Common myeloid progenitor, CD34-positive (primary cell): ENCODE measurements at regions not wholly inside any gene's neighbourhood (a gene's known extent, or its start where the extent isn't known, plus 50 kb on each side); places are given as distances from the start of the nearest gene placed in this dataset.

Source experiments
- CTCF ChIA-PET: fragments of 350-600 bp; sonication (Branson Sonifier 250); formaldehyde crosslinking; loops from one replicate; lab custom pipeline; 2021; ENCODE audit warnings: antibody characterized with exemption; lab: Charles Lee
- POLR2A ChIA-PET: fragments of 350-600 bp; sonication (Branson Sonifier 250); formaldehyde crosslinking; loops from one replicate; lab custom pipeline; 2021; ENCODE audit warnings: antibody characterized with exemption; lab: Charles Lee
- DNase-seq, 3 donors: peaks; one replicate each; pipeline versions ENCODE4 v3.0.0 to v3.0.0-alpha.2; 2013
- H3K27ac ChIP-seq, 2 experiments: 1 replicate in 1 of 2; 2 replicates in 1 of 2; pipeline ENCODE4 v1.7.0; 2013; ENCODE audit warnings: inconsistent platforms in 2 of 2, low read length in 2 of 2, mild to moderate bottlenecking in 2 of 2, low read depth in 1 of 2, moderate library complexity in 1 of 2; ENCODE audit not compliant: severe bottlenecking in 2 of 2, insufficient read depth in 1 of 2, poor library complexity in 1 of 2
- H3K27me3 ChIP-seq, 5 experiments: replicated peaks in 2 of 5; 1 replicate in 3 of 5; 2 replicates in 2 of 5; pipeline versions ENCODE4 v1.6.1 to v1.7.0; 2013; ENCODE audit warnings: low read length in 4 of 5, mild to moderate bottlenecking in 2 of 5, moderate library complexity in 2 of 5, inconsistent platforms in 1 of 5; ENCODE audit not compliant: insufficient read depth in 5 of 5, control insufficient read depth in 4 of 5
- H3K36me3 ChIP-seq, 4 experiments: 1 replicate in 2 of 4; 2 replicates in 2 of 4; pipeline versions ENCODE4 v1.6.1 to v1.7.0; 2013; ENCODE audit warnings: low read length in 3 of 4, control low read depth in 1 of 4, mild to moderate bottlenecking in 1 of 4; ENCODE audit not compliant: control insufficient read depth in 4 of 4, insufficient read depth in 4 of 4
- H3K4me1 ChIP-seq, 4 experiments: 1 replicate in 3 of 4; 2 replicates in 1 of 4; pipeline versions ENCODE4 v1.6.1 to v1.7.1; 2013; ENCODE audit warnings: low read length in 3 of 4, mild to moderate bottlenecking in 3 of 4, control low read depth in 1 of 4, inconsistent platforms in 1 of 4, moderate library complexity in 1 of 4; ENCODE audit not compliant: control insufficient read depth in 4 of 4, insufficient read depth in 4 of 4; ENCODE audit errors: control extremely low read depth in 1 of 4
- H3K4me3 ChIP-seq, 7 experiments: 1 replicate in 4 of 7; 2 replicates in 3 of 7; pipeline versions ENCODE4 v1.5.1 to v1.7.0; 2013; ENCODE audit warnings: mild to moderate bottlenecking in 7 of 7, low read length in 6 of 7, moderate library complexity in 6 of 7, inconsistent platforms in 2 of 7, low read depth in 2 of 7, control low read depth in 1 of 7; ENCODE audit not compliant: insufficient read depth in 4 of 7, control insufficient read depth in 1 of 7; ENCODE audit errors: extremely low read depth in 1 of 7
- H3K9me3 ChIP-seq, 5 experiments: 1 replicate in 4 of 5; 2 replicates in 1 of 5; pipeline versions ENCODE4 v1.6.1 to v1.7.1; 2013; ENCODE audit warnings: low read length in 4 of 5, mild to moderate bottlenecking in 2 of 5, inconsistent platforms in 1 of 5, low read depth in 1 of 5, moderate library complexity in 1 of 5; ENCODE audit not compliant: control insufficient read depth in 4 of 5, insufficient read depth in 2 of 5; ENCODE audit errors: control extremely low read depth in 1 of 5
- WGBS: methylation state at CpG from one replicate; pipeline ENCODE4 v1.1.5; 2013; ENCODE audit not compliant: insufficient coverage; 5-methylcytosine and 5-hydroxymethylcytosine counted together

DNA sequence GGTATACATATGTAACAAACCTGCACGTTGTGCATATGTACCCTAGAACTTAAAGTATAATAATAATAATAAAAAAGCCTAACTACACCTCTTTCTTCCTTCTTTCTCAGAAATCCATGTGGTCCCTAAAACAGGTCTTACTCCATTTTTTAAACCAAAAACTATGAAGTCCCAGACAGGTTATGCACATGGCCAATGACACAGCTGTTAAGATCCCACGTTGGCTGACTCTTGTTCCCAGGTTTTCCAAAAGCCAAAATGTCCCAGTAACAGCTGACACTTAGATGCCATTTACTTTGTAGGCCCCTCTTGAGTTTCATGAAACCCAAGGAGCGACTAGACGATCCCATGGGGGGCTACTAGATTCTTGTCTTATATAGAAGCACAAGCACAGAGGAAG, 97.0 kb downstream of the KCNF1 start:
- Histone ChIP-seq H3K27ac (no peak overlapping the region), H3K27me3 (peaks cover 0 to 8% (median 3%) of the 10 kb centered on the region in 5 experiments), H3K4me1 (no peaks in the 10 kb centered on the region), H3K4me3 (no peak overlapping the region), H3K36me3 (no peaks in the 10 kb centered on the region), H3K9me3 (peaks cover 0 to 18% (median 8%) of the 10 kb centered on the region in 5 experiments)
- 82% methylated on average over 1 of the region's 4 CpGs for WGBS
- POLR2A ChIA-PET, result no interaction called here
- DNase-seq, result no peak
- CTCF ChIA-PET, result no interaction called here

DNA sequence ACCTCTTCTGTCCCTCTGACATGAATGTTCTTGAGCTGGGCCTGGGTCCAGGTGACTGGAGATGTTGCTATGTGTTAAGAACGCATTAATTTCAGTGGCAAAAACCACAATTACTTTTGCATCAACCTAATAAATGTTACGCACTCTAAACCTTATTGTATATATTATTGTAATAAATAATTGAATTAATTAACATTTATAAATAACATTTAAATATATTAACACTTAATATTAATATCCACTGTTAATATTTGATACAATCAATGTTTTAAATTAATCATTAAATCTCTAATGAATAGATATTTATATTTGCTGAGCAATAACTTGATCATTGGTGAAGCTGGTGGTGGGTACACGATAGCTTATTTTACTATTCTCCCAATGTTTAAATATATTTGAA, 97.4 kb downstream of the KCNF1 start:
- no CpG with 5 or more reads among the region's 3 CpGs for WGBS
- Histone ChIP-seq H3K36me3 (no peaks in the 10 kb centered on the region), H3K27ac (no peak overlapping the region), H3K4me3 (no peak overlapping the region), H3K27me3 (peaks cover 0 to 8% (median 3%) of the 10 kb centered on the region in 5 experiments), H3K4me1 (no peaks in the 10 kb centered on the region), H3K9me3 (peaks cover 0 to 18% (median 8%) of the 10 kb centered on the region in 5 experiments)
- ChIA-PET CTCF (no interaction called here), POLR2A (no interaction called here)
- no peak for DNase-seq

DNA sequence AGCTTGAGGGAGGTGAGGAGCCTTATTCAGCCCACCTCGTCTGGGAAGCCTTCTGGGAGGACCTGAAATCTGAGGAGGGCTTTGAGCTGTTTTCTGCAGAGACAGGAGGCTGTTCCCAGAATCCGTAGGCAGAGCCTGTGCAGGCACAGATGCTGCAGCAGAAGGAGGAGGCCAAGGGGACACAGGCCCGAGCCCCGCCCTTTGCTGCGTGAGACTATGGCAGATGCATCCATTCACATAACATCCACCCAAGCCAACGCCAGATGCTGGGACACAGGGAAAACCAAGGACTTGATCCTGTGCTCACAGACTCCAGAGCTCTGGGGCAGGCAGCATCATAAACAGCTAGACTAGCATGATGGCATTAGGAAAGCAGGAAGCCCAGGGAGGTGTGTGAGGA, 98.2 kb downstream of the KCNF1 start:
- ChIA-PET CTCF (no interaction called here), POLR2A (no interaction called here)
- Histone ChIP-seq H3K36me3 (no peaks in the 10 kb centered on the region), H3K4me3 (no peak overlapping the region), H3K4me1 (no peaks in the 10 kb centered on the region), H3K27ac (no peak overlapping the region), H3K9me3 (peaks cover 0 to 18% (median 8%) of the 10 kb centered on the region in 5 experiments), H3K27me3 (peaks cover 0 to 8% (median 3%) of the 10 kb centered on the region in 5 experiments)
- 87% methylated on average over 3 of the region's 6 CpGs for WGBS
- no peak for DNase-seq

DNA sequence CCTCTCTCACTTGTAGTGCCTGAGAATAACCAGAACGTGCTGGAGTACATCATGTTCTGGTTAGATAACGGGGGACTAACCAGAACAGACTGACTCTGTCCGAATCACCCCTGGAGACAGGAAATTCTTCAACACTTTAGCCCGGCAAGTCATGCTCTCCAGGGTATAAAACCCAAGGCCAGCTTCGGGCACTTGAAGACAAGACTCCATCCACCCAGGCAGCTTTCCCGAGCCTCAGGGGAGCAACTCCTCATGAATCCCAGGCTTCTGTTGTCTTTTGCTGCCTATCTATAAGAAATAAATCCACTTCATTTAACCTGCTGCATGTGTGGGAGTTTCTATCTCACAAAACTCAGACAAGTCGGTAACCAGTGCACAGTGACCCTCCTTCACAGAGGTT, 99.6 kb downstream of the KCNF1 start:
- peaks cover 0 to 17% (median 3%) of the 10 kb centered on the region in 5 experiments for H3K27me3 ChIP-seq
- no peak for DNase-seq
- no peaks in the 10 kb centered on the region for H3K36me3 ChIP-seq
- no peaks in the 10 kb centered on the region for H3K4me1 ChIP-seq
- peaks cover 0 to 18% (median 8%) of the 10 kb centered on the region in 5 experiments for H3K9me3 ChIP-seq
- no peak overlapping the region for H3K4me3 ChIP-seq
- WGBS, result 90% methylated on average over 5 of the region's 7 CpGs
- no peak overlapping the region for H3K27ac ChIP-seq
- POLR2A ChIA-PET, result no interaction called here
- CTCF ChIA-PET, result interaction anchor here (0.8 kb wide), 1 partner anchor 38 kb away, joined by 3 read pairs; no protein-coding TSS in a partner anchor

DNA sequence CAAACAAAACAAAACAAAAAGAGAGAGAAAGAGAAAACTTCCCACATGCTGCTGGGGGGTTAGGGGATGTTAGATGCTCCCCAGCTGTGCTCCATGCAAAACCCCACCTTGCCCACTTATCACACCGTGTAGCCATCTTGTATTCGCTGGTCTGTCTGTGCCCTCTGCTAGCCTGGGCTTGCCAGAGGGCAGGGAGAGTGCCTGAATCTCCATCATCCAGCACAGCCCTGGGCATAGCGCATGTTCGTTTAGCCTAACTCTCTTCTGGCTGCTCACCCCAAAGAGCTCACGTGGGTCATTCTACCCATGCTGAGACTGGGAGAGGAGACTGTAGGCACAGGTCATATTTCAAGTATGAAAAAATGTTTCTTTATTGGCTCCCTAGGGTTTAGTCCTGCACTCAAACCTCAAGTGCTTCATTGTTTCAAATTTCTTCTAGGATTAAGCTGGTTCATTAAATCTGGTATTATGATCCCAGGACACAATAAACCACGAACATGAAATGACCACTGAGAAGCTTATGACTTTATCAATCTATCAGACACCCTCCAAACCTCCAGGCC, 100.5 kb downstream of the KCNF1 start:
- Histone ChIP-seq H3K9me3 (peaks cover 0 to 18% (median 8%) of the 10 kb centered on the region in 5 experiments), H3K4me3 (no peak overlapping the region), H3K27ac (no peak overlapping the region), H3K4me1 (no peaks in the 10 kb centered on the region), H3K27me3 (peaks cover 0 to 22% (median 3%) of the 10 kb centered on the region in 5 experiments), H3K36me3 (no peaks in the 10 kb centered on the region)
- CTCF ChIA-PET, result no interaction called here
- POLR2A ChIA-PET, result no interaction called here
- 86% methylated on average over 5 of the region's 6 CpGs for WGBS
- no peak for DNase-seq

DNA sequence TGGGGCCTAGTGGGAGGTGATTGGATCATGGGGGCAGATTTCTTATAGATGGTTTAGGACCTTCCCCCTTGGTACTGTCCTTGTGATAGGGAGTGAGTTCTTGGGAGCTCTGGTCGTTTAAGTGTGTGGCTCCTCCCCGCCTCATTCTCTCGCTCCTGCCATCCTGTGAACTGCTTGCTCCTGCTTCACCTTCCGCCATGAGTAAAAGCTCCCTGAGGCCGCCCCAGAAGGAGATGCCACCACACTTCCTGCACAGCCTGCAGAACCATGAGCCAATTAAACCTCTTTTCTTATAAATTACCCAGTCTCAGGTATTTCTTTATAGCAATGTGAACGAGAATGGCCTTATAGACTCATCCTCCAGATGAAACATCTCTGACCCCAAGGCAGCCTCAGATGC, 101.5 kb downstream of the KCNF1 start:
- DNase-seq, result no peak
- peaks cover 0 to 24% (median 8%) of the 10 kb centered on the region in 5 experiments for H3K9me3 ChIP-seq
- POLR2A ChIA-PET, result no interaction called here
- CTCF ChIA-PET, result no interaction called here
- WGBS, result 75% methylated on average over 2 of the region's 6 CpGs
- H3K27ac ChIP-seq, result no peak overlapping the region
- no peaks in the 10 kb centered on the region for H3K4me1 ChIP-seq
- H3K36me3 ChIP-seq, result no peaks in the 10 kb centered on the region
- no peak overlapping the region for H3K4me3 ChIP-seq
- peaks cover 0 to 24% (median 4%) of the 10 kb centered on the region in 5 experiments for H3K27me3 ChIP-seq

DNA sequence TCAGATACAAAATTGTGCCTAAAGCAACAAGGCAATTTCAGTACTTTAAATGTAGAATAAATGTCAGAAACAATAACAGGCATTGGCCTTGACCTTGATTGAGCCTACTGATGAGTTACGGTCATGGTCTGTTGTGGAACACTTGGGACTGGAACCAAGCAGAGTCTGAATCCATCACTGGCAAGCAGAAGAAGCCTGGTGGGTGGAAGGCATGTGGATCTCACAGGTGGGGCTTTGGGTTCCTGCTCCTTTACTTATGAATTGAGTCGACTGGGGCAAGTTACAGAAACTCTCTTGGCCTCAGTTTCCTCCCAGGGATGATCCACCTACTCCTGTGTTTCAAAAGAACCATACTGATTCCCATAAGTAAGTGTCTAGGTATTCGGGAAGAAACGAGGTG, 102.3 kb downstream of the KCNF1 start:
- Histone ChIP-seq H3K4me1 (no peaks in the 10 kb centered on the region), H3K27ac (no peak overlapping the region), H3K4me3 (no peak overlapping the region), H3K27me3 (peaks cover 0 to 30% (median 6%) of the 10 kb centered on the region in 5 experiments), H3K36me3 (no peaks in the 10 kb centered on the region), H3K9me3 (peaks cover 0 to 25% (median 8%) of the 10 kb centered on the region in 5 experiments)
- ChIA-PET CTCF (no interaction called here), POLR2A (interaction anchor here (0.6 kb wide), 1 partner anchor 1559 kb away, joined by 3 read pairs; no protein-coding TSS in a partner anchor)
- 94% methylated on average over 4 of the region's 4 CpGs for WGBS
- no peak for DNase-seq
